ENCODE measurements at regions not wholly inside any gene's neighbourhood (a gene's known extent, or its start where the extent isn't known, plus 50 kb on each side); places are given as distances from the start of the nearest gene placed in this dataset.

GRCh38 chr18:60044290-60045006, 144.7 kb downstream of the PMAIP1 start:
- DNase-seq (ENCODE audit: low read depth), result peak; percentile 56
- H3K4me3 ChIP-seq (replicated peaks; ENCODE audit: low read depth, low read length), result no peak overlapping the region
- TF ChIP-seq CTCF (IDR thresholded peaks at IDR 0.05; ENCODE audit: low read length, missing control alignments), result no peak

- no peak for TF ChIP-seq CTCF (IDR thresholded peaks at IDR 0.05; ENCODE audit: low read length, missing control alignments)
- H3K4me3 ChIP-seq (replicated peaks; ENCODE audit: low read depth, low read length), result no peak overlapping the region
- DNase-seq (ENCODE audit: low read depth), result no peak
Measured at GRCh38 chr18:60040971-60041370, 141.2 kb downstream of the PMAIP1 start.

DNA sequence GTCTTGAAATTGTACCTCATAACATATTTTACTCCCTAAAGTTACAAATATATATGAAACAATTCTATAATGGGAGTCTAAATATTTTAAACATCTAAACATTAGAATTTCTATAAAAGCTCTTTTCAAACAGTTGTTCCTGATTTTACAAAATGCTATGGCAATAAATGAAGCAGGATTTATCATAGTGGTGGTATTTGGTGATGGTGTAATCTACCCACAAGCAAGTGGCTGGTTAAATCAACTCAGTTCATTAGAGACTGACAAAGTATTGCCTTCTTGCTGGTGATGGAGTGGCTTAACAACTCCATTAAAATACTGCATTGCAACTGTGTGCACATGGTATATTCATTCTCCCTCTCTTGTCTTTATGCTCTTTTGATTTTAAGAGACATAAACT, 138.9 kb downstream of the PMAIP1 start:
- DNase-seq (ENCODE audit: low read depth), result no peak
- H3K4me3 ChIP-seq (replicated peaks; ENCODE audit: low read depth, low read length), result no peak overlapping the region
- no peak for TF ChIP-seq CTCF (IDR thresholded peaks at IDR 0.05; ENCODE audit: low read length, missing control alignments)

DNA sequence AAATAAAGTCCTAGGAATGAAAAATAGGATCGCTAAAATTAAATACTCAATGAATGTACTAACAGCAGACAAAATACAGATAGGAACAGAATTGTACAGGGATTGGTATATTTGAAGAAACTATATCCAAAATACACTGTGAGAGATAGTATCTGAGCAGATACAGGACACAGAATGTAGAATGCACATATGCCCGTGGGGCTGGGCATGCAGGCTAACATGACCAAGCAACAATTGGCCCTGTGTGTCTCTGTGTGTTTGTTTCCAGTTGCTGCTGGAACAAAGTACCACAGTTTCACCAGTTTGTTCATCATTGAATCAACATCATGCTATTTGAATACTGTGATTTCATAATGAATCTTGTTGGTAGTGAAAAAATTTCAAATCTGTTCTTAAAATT, 127.6 kb downstream of the PMAIP1 start:
- TF ChIP-seq CTCF (IDR thresholded peaks at IDR 0.05; ENCODE audit: low read length, missing control alignments), result no peak

GRCh38 chr18:60024857-60025256, 125.1 kb downstream of the PMAIP1 start:
- peak; percentile 26 for DNase-seq (ENCODE audit: low read depth)
- H3K4me3 ChIP-seq (replicated peaks; ENCODE audit: low read depth, low read length), result no peak overlapping the region
- no peak for TF ChIP-seq CTCF (IDR thresholded peaks at IDR 0.05; ENCODE audit: low read length, missing control alignments)

More for the DNA sequence above, 127.6 kb downstream of the PMAIP1 start:
- no peak for DNase-seq (ENCODE audit: low read depth)
- H3K4me3 ChIP-seq (replicated peaks; ENCODE audit: low read depth, low read length), result no peak overlapping the region

- no peak overlapping the region for H3K4me3 ChIP-seq (replicated peaks; ENCODE audit: low read depth, low read length)
- no peak for TF ChIP-seq CTCF (IDR thresholded peaks at IDR 0.05; ENCODE audit: low read length, missing control alignments)
Measured at GRCh38 chr18:60024345-60024744, 124.5 kb downstream of the PMAIP1 start.

DNA sequence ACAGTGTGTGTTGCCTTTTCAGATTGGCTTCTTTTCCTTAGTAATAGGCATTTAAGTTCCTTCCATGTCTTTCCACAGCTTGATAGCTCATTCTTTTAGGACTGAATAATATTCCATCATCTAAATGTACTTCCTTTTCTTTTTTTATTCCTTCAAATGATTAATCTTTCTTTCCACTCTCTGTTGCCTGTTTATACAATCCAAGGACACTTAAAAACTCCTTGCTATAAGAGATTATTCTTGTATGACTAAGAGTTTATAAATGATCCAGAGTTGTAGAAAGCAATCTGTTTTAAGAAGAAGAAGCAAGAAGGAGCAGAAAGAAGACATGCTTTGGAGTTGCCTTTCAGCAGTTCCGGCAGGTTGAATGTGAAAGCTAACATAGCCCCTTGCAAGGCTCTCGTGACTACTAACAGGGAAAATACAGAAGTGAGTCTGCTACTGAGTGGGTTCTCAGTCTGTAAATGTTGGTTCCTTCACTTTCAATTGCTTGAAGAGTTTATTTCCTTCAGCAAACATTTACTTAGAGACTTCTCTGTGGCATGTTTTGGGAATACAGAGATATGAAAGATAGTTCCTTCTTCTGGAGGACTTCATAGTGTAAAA, 123.0 kb downstream of the PMAIP1 start:
- no peak for TF ChIP-seq CTCF (IDR thresholded peaks at IDR 0.05; ENCODE audit: low read length, missing control alignments)
- no peak for DNase-seq (ENCODE audit: low read depth)
- H3K4me3 ChIP-seq (replicated peaks; ENCODE audit: low read depth, low read length), result no peak overlapping the region

More at GRCh38 chr18:60024345-60024744, 124.5 kb downstream of the PMAIP1 start:
- no peak for DNase-seq (ENCODE audit: low read depth)
